Naive thymus-derived CD8-positive, alpha-beta T cell (primary cell): ENCODE measurements at regions not wholly inside any gene's neighbourhood (a gene's known extent, or its start where the extent isn't known, plus 50 kb on each side); places are given as distances from the start of the nearest gene placed in this dataset.

ENCODE experiments used
- ATAC-seq, 2 donors: fragments of 150-1000 bp; cut with Tn5 transposase in 1 of 2; sonication (Bioruptor Pico), chemical (Tn5 transposase) in 1 of 2; 1 replicate in 1 of 2; 2 replicates in 1 of 2; pipeline ENCODE4 v1.10.0; 2021; ENCODE audit warnings: mild to moderate bottlenecking in 2 of 2, moderate library complexity in 2 of 2
- POLR2A ChIA-PET: fragments of 350-600 bp; sonication (Branson Sonifier 250); formaldehyde crosslinking; loops from one replicate; lab custom pipeline; 2021; ENCODE audit warnings: antibody characterized with exemption; lab: Charles Lee
- DNase-seq, 10 donors: peaks; one replicate each; pipeline versions ENCODE4 v3.0.0 to v3.0.0-alpha.2; 2020 to 2022
- H3K27ac Mint-ChIP-seq, 10 donors: one replicate each; pipeline ENCODE4 v1.8.0; 2020 to 2022; ENCODE audit warnings: mild to moderate bottlenecking in 10 of 10, mixed read lengths in 10 of 10, moderate library complexity in 4 of 10, inconsistent platforms in 1 of 10
- H3K27me3 Mint-ChIP-seq, 5 donors: one replicate each; pipeline ENCODE4 v1.8.0; 2021 to 2022; ENCODE audit warnings: mixed read lengths in 5 of 5
- H3K36me3 Mint-ChIP-seq, 3 donors: one replicate each; pipeline ENCODE4 v1.8.0; 2020 to 2022; ENCODE audit warnings: mixed read lengths in 3 of 3, mild to moderate bottlenecking in 2 of 3, inconsistent platforms in 1 of 3
- H3K4me1 Mint-ChIP-seq, 4 donors: one replicate each; pipeline ENCODE4 v1.8.0; 2021 to 2022; ENCODE audit warnings: mixed read lengths in 4 of 4
- H3K4me3 Mint-ChIP-seq, 10 donors: one replicate each; pipeline ENCODE4 v1.8.0; 2020 to 2022; ENCODE audit warnings: mild to moderate bottlenecking in 10 of 10, mixed read lengths in 10 of 10, moderate library complexity in 6 of 10, inconsistent platforms in 1 of 10
- H3K9me3 Mint-ChIP-seq, 9 donors: one replicate each; pipeline ENCODE4 v1.8.0; 2020 to 2022; ENCODE audit warnings: mixed read lengths in 9 of 9, mild to moderate bottlenecking in 3 of 9, inconsistent platforms in 1 of 9, moderate library complexity in 1 of 9

DNA sequence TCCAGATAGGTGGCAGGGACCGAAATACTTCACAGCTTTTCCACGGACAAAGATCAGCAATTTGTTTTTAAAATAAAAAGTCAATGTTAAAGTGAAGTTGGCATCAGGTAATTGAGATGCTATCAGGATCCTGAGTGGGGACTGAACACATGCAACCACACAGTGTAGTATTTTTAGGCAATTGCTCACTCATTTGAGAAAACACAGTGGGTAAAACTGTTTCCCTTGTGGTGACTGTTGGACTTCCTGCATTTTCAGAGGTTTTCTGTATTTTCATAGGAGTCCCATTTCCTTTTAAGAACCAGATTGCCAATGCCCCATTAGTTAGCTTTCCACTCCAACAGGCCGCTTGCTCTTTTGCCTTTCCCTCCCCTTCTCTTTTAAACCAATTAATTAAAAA is 159.5 kb upstream of the ZNF32 start:
- ATAC-seq, result no peak
- Mint-ChIP-seq H3K4me1 (peaks cover 20 to 34% (median 22%) of the 10 kb centered on the region in 4 donors), H3K9me3 (no peaks in the 10 kb centered on the region), H3K27me3 (no peaks in the 10 kb centered on the region), H3K4me3 (peak overlapping the region in 6 of 10 donors; percentile 11 to 57 (median 34)), H3K36me3 (no peaks in the 10 kb centered on the region), H3K27ac (peak overlapping the region in 7 of 10 donors; percentile 1 to 93 (median 48))
- POLR2A ChIA-PET, result no interaction called here
- peak in 2 of 10 donors; percentile 4 to 5 for DNase-seq

DNA sequence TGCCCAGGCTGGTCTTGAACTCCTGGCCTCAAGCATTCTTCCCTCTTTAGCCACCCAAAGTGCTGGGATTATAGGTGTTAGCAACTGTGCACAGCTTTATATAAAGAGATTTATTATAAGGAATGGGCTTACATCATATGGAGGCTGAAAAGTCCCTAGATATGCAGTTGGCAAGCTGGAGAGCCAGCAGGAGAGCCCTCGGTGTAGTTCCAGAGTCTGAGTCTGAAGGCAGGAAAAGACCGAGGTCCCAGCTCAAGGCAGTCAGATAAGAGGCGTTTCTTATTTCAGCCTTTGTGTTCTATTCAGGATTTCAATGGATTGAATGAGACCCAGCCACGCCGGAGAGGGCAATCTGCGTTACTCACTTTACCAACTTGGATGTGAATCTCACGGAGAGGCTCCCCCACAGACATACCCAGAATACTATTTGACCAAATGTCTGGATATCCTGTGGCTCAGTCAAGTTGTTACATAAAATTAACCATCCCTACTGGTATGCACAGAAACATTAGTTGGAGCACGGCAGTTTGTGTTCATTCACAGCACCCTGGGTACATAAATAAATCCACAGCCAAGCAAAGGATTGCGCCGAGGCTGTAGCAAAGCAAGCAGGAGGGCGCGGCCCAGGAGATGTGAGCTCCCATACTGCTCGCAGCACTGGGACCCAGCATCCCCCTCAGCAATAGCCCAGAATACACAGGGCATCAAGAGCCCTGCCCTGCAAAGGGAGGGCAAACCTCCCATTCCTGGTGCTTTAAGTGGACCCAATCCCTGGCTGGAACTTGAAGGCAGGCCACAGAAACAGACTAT is 158.4 kb upstream of the ZNF32 start:
- no peak for DNase-seq
- Mint-ChIP-seq H3K27me3 (no peaks in the 10 kb centered on the region), H3K36me3 (no peaks in the 10 kb centered on the region), H3K27ac (peak overlapping the region in 5 of 10 donors; percentile 38 to 93 (median 50)), H3K4me3 (peak overlapping the region in 1 of 10 donors; percentile 53), H3K9me3 (no peaks in the 10 kb centered on the region), H3K4me1 (peaks cover 18 to 30% (median 24%) of the 10 kb centered on the region in 4 donors)
- POLR2A ChIA-PET, result interaction anchor here (0.6 kb wide), 1 partner anchor 158 kb away, joined by 5 read pairs; no protein-coding TSS in a partner anchor
- no peak for ATAC-seq

DNA sequence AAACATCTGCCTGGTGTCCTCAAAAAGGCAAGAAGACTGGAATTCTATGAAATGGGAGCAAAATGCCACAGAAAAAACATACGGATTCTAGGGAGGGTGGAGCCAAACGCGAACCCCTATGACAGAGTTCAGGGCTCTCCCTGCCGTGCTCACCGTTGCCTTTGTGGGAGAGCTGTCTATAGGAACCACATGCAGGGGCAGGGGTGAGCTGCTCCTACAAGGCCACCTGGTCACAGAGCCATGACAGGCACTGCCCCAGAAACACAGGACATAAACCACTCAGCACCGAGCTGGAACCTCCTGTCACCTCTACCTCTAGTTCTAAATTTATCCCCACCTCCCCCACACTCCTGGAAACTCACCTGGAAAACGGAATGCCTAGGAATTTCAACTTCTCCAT is 155.1 kb upstream of the ZNF32 start:
- H3K36me3 Mint-ChIP-seq, result no peaks in the 10 kb centered on the region
- ATAC-seq (no peak), DNase-seq (no peak)
- peaks cover 14 to 33% (median 25%) of the 10 kb centered on the region in 4 donors for H3K4me1 Mint-ChIP-seq
- H3K27me3 Mint-ChIP-seq, result peaks cover 0 to 10% (median 7%) of the 10 kb centered on the region in 5 donors
- POLR2A ChIA-PET, result no interaction called here
- H3K27ac Mint-ChIP-seq, result no peak overlapping the region
- H3K9me3 Mint-ChIP-seq, result no peaks in the 10 kb centered on the region
- no peak overlapping the region for H3K4me3 Mint-ChIP-seq

DNA sequence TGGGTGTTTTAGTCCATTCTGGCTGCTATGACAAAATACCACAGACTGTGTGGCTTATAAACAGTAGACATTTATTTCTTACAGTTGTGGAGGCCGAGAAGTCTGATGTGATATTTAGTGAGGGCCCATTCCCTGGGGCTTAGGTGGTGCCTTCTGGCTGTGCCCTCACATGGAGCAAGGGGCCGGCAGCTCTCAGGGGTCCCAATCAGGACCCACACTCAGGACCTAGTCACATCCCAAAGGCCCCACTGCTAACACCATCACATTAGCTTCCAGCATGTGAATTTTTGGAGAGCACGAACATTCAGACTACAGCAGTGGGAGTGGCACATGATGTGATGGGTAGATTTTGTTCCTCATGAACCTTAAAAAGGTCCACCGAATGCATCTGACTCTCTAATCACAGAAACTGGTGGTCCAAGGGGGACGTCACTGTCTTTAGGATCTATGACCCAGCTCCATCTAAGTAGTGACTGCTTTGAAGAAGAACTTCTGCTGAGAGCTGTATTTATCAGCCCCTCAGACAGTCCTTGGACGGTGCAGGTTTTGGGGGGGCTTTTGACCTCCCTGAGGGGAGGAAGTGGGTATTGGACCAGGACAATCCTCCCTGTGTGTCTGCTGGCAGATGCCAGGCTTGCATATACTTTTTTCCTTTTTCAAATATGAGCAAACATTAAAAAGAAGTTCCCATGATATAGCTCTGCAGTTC is 154.5 kb upstream of the ZNF32 start:
- peaks cover 10 to 28% (median 21%) of the 10 kb centered on the region in 4 donors for H3K4me1 Mint-ChIP-seq
- ATAC-seq (no peak), DNase-seq (no peak)
- POLR2A ChIA-PET, result no interaction called here
- H3K27ac Mint-ChIP-seq, result peak overlapping the region in 1 of 10 donors; percentile 29
- H3K9me3 Mint-ChIP-seq, result no peaks in the 10 kb centered on the region
- no peak overlapping the region for H3K4me3 Mint-ChIP-seq
- H3K27me3 Mint-ChIP-seq, result peaks cover 0 to 11% (median 9%) of the 10 kb centered on the region in 5 donors
- no peaks in the 10 kb centered on the region for H3K36me3 Mint-ChIP-seq

DNA sequence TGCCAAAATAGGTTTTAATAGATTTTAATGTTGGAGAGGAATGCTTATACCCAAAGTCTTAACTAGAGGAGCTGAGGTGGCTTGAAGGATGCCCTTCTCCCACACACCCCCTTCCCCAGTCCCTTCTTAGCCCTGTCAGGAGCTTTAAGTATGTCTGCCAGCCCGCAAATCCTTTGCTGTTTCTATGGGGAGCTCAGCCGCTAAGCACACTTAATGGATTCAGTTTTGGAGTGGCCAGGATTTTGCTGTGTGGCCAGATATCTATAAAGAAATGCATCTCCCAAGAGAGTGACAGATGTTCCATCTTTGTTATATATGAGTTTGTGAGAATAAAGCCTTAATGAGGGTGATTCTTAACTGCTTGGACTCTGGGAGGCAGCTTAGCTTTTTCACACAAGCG is 152.9 kb upstream of the ZNF32 start:
- Mint-ChIP-seq H3K4me3 (no peak overlapping the region), H3K4me1 (peaks cover 3 to 19% (median 12%) of the 10 kb centered on the region in 4 donors), H3K27me3 (peaks cover 0 to 11% (median 9%) of the 10 kb centered on the region in 5 donors), H3K9me3 (no peaks in the 10 kb centered on the region), H3K36me3 (no peaks in the 10 kb centered on the region), H3K27ac (peak overlapping the region in 3 of 10 donors; percentile 39 to 65 (median 42))
- no peak for ATAC-seq
- no peak for DNase-seq
- POLR2A ChIA-PET, result no interaction called here

DNA sequence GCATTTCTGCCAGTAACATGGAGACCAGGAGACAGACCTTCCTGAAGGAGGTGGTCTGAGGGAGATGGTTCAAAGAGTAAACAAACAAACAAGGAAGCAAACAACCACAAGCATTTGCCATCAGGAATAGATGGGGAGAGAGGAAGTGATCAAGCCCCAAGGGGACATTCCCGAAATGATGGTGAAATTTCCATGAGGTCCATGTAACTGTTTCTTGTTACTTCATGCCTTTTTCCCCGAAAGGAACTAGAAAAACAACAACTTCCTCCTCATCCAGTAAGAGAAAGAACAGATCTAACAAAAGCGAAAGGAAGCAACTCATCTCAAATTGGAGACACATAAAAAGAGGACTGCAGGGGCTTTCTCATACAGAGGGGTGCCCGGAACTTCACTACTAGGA is 152.5 kb upstream of the ZNF32 start:
- DNase-seq (no peak), ATAC-seq (no peak)
- Mint-ChIP-seq H3K4me1 (peaks cover 3 to 19% (median 10%) of the 10 kb centered on the region in 4 donors), H3K36me3 (no peaks in the 10 kb centered on the region), H3K4me3 (no peak overlapping the region), H3K27ac (peak overlapping the region in 3 of 10 donors; percentile 39 to 65 (median 42)), H3K27me3 (peaks cover 0 to 11% (median 9%) of the 10 kb centered on the region in 5 donors), H3K9me3 (no peaks in the 10 kb centered on the region)
- POLR2A ChIA-PET, result no interaction called here

DNA sequence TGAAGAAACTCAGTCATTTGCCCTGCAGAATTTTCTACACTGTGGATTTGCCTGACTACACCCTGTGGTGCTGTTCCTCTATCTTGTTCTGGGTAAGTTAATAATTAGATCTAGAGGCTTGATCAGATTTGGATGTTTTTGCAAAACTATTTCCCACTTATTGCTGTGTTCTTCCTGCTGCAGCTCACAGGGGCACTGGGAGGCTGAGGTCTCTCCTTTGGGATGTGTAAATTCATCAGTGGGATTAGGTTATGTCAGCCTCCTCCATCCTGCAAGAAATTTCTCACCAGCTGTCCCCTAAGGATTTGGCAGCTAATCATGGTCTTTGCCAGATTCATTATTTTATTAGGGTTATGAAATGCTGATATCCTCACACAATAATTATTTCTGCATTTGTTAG is 148.1 kb upstream of the ZNF32 start:
- H3K4me1 Mint-ChIP-seq, result peaks cover 3 to 11% (median 9%) of the 10 kb centered on the region in 4 donors
- no peak for DNase-seq
- no peak overlapping the region for H3K27ac Mint-ChIP-seq
- H3K4me3 Mint-ChIP-seq, result no peak overlapping the region
- H3K9me3 Mint-ChIP-seq, result no peaks in the 10 kb centered on the region
- ATAC-seq, result no peak
- POLR2A ChIA-PET, result interaction anchor here (0.7 kb wide), 1 partner anchor 215 kb away, joined by 7 read pairs; no protein-coding TSS in a partner anchor
- peaks cover 2 to 15% (median 11%) of the 10 kb centered on the region in 5 donors for H3K27me3 Mint-ChIP-seq
- no peaks in the 10 kb centered on the region for H3K36me3 Mint-ChIP-seq

DNA sequence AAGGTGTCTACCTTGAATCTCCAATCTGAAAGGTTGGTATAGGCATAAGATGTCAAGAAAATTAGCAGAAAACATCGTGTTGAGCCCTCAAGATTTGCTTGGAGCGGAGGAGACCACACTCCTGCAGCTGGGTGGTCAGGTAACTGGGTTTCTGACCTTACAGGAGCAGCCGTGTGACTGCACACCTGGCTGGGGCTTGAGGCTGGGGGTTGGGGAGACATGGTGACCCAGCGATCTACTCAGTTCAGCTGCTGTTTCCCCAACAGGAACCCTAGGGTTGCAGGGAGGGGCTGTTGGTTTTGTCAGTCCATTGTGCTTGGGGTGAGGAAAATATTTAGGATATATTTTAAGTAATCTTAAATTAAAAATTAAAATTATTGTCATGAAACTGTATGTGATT is 147.0 kb upstream of the ZNF32 start:
- Mint-ChIP-seq H3K27me3 (peaks cover 2 to 15% (median 11%) of the 10 kb centered on the region in 5 donors), H3K4me1 (peaks cover 0 to 7% (median 3%) of the 10 kb centered on the region in 4 donors), H3K4me3 (no peak overlapping the region), H3K9me3 (no peaks in the 10 kb centered on the region), H3K27ac (peak overlapping the region in 1 of 10 donors; percentile 67), H3K36me3 (no peaks in the 10 kb centered on the region)
- DNase-seq, result no peak
- ATAC-seq, result no peak
- POLR2A ChIA-PET, result no interaction called here

DNA sequence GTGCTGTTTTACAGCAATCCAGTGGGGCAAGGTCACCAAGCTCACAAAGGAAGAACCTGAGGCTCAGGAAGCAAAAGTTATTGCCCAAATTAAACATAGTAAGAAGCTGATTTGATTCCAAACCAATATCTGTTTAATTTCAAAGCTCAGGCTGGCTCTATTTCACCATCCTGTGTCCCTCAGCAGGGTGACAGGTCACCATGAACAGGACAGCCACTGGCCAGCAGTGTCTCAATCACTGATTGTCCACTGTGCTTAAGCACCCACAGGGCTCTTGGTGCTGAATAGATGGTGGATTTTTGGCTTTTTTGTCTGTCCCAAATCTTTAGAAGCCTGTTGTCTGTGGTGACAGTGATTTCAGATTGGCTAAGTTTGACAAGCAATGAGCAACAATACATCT is 146.4 kb upstream of the ZNF32 start:
- POLR2A ChIA-PET, result no interaction called here
- no peaks in the 10 kb centered on the region for H3K9me3 Mint-ChIP-seq
- peaks cover 2 to 15% (median 11%) of the 10 kb centered on the region in 5 donors for H3K27me3 Mint-ChIP-seq
- ATAC-seq (no peak), DNase-seq (no peak)
- H3K4me3 Mint-ChIP-seq, result no peak overlapping the region
- H3K36me3 Mint-ChIP-seq, result no peaks in the 10 kb centered on the region
- peaks cover 0 to 7% (median 3%) of the 10 kb centered on the region in 4 donors for H3K4me1 Mint-ChIP-seq
- peak overlapping the region in 1 of 10 donors; percentile 67 for H3K27ac Mint-ChIP-seq

DNA sequence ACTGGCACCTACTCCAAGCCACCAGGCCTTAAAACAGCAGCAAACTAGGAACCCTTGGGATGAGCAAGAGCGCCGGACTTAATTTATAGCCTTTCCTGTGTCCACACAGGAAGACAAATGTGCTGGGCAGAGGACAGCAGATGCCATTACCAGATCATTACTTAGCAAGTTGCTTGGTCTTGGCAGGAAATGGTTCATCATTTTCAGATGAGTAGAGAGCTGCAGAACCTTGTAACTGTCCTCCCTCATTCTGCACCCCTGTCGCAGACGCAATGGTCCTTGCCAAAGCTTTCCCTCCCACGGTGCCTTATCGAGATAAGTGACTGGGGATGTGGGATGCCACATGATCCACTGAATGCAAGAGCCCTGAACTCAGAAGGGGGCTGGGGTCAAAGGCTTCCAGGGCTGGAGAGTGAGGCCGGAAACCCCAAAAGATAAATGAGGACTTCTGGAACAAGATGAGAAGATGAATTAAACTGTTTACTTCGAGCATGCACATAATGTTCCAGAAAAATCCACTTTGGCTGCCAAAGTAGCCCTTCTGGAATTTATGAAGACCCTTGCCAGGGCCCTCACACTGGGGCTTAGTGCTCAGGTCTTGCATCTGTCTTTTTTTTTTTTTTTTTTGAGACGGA is 145.6 kb upstream of the ZNF32 start:
- ATAC-seq (no peak), DNase-seq (no peak)
- Mint-ChIP-seq H3K36me3 (no peaks in the 10 kb centered on the region), H3K27me3 (peaks cover 2 to 9% (median 8%) of the 10 kb centered on the region in 5 donors), H3K27ac (no peak overlapping the region), H3K4me1 (peaks cover 0 to 4% (median under 1%) of the 10 kb centered on the region in 4 donors), H3K4me3 (no peak overlapping the region), H3K9me3 (no peaks in the 10 kb centered on the region)
- POLR2A ChIA-PET, result no interaction called here

DNA sequence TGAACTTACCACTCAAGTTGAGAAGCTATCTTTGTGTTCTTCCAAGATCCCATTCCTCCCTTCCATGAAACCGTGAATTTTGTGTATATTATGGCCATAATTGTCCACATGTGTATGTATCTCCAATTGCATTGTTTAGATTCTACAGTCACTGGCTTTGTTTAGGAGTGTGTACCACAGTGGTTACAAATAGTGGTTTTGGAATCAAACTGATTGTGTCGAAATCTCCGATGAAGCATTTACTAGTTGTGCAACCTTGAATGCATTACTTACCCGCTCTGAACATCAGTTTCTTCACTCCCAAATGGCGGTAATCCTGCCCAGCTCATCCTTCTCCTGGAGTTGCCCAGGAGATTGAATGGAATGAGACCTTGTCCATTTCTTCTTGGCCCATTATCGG is 145.0 kb upstream of the ZNF32 start:
- Mint-ChIP-seq H3K36me3 (no peaks in the 10 kb centered on the region), H3K4me3 (no peak overlapping the region), H3K9me3 (no peaks in the 10 kb centered on the region), H3K27ac (no peak overlapping the region), H3K4me1 (peaks cover 0 to 6% (median 0%) of the 10 kb centered on the region in 4 donors), H3K27me3 (peaks cover 2 to 7% (median 3%) of the 10 kb centered on the region in 5 donors)
- POLR2A ChIA-PET, result no interaction called here
- no peak for DNase-seq
- ATAC-seq, result no peak

DNA sequence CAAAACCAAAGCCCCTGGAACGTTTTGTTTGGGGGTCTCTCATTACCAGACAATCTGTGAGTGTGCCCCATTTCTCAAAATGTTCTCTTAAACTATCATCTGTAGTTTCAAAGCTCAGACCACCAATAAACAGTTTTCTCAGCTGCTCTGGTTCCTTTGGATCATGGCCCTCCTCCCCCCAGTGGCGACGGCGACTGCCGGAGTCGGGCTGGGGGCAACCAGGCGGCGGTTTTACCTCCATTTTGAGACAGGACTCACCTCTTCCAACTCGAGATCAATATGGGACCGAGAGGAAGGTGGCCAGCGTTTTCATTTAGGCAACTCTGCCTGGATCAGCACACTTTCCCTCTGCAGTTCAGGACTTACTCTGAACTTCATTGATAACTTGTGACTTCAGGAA is 141.5 kb upstream of the ZNF32 start:
- Mint-ChIP-seq H3K9me3 (no peaks in the 10 kb centered on the region), H3K36me3 (no peaks in the 10 kb centered on the region), H3K4me1 (peaks cover 0 to 3% (median 0%) of the 10 kb centered on the region in 4 donors), H3K4me3 (no peak overlapping the region), H3K27me3 (no peaks in the 10 kb centered on the region), H3K27ac (no peak overlapping the region)
- no peak for DNase-seq
- ATAC-seq, result no peak
- POLR2A ChIA-PET, result no interaction called here
